NCI-H2171 treated with DMSO at 0.1 percent for 48 hours (cell line): ENCODE measurements at regions not wholly inside any gene's neighbourhood (a gene's known extent, or its start where the extent isn't known, plus 50 kb on each side); places are given as distances from the start of the nearest gene placed in this dataset.

ENCODE experiments used
- DNase-seq: peaks from one replicate; lab custom pipeline; 2025; lab: John Stamatoyannopoulos, UW

DNA sequence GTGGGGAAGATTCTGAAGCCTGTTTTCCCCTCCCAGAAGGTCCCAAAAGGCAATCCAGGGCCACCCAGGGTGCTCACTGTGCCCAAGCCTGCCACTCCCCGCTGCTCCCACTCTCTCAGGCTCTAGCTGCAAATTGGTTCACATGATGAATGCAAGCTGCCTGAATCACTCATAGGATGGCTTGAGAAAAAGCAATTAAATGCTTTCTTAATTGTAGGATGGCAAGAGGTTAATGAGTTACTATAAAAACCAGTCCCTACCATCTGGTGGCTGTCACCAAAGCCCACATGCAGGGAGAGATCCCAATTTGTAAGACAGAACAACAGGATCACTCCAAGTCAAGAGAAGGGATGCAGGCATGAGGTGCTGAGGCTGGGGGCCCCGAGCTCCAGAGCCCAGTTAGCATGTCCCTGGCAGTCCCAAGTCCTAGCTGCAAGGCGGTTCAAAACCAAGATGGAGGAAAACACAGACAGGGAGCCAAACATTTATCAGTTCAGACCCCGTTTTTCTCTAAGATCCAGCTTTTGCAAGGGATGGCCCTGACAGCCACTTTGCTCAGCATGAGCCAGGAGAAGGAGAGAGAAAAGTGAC is 207.1 kb downstream of the UACA start:
- DNase-seq = peak; percentile 23

- DNase-seq = no peak
These were observed 207.6 kb downstream of the UACA start for GRCh38 chr15:70555713-70556112.

DNA sequence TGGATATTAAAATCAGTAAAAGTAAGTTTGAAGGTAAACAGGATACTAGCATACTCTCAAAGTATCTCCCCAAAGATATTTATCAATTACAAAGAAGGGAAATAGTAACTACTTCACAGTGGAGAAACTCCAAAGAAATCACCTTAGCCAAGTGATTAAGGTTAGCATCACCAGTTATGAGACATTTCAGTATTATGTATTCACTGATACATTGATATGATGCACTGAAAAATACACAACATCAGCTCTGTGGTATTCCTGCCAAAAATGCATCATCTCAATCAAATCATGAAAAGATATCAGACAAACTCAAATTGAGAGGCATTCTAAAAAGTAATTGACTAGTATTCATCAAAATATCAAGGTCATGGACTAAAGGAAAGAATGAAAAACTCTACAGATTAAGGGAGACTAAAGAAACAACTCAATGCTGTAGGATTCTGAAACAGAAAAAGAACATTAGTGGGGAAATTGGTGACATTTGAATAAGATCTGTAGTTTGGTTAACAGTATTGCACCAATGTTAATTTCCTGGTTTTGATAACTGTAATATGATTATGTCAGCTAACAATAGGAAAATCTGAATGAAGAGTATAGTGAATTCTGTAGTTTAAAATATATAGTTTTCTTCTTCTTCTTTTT is 215.4 kb downstream of the UACA start:
- DNase-seq = no peak

GRCh38 chr15:70545526-70545925 is 217.8 kb downstream of the UACA start:
- no peak for DNase-seq

- no peak for DNase-seq
These were observed 221.8 kb downstream of the UACA start for GRCh38 chr15:70541511-70541910.

GRCh38 chr15:70539912-70540530 is 223.3 kb downstream of the UACA start:
- DNase-seq = peak; percentile 62

- DNase-seq = no peak
These were observed 223.9 kb downstream of the UACA start for GRCh38 chr15:70539409-70539808.

- DNase-seq = no peak
These were observed 225.1 kb downstream of the UACA start for GRCh38 chr15:70538278-70538677.

GRCh38 chr15:70535955-70536338 is 227.4 kb downstream of the UACA start:
- DNase-seq = no peak

DNA sequence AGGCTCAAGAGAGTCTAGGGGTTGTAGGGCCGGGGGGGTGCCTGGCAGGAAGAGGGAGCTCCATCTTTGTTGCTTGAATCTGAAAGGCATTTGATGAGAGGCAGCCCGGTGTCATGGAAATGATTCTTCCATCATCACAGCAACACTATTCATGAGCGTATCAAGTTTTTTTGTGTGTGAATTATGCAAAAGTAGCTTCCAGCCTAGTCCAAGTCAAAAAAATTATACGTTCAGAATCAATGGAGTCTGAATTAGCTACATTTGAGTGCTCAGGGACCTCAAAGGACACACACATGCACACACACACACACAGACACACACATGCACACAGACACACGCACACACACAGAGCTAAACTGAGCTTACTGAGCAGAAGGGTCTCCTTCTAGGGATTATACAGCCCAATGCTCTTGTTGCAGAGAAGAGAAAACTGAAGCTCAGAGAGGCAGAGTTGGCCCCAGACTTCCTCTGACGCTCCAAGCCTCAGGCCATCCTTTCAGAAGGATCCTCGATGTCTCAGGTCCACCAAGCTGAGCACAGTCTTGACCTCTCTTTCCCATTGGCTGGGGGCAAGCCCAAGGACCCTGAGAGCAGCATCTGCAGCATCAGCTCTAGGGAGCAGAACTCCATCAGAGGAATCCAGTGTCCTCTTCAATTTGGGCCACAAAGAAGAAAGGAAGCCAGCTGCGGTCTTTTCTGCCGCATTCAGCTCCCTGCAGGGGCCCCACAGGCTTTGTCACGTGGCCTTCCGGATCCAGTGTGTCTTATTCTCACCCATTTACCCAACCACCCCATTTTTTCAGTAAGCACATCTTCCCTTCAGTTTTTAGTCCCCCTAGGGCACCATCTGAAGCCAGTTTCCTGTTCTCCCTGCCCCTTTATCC is 228.0 kb downstream of the UACA start:
- no peak for DNase-seq

GRCh38 chr15:70533931-70534742 is 229.2 kb downstream of the UACA start:
- DNase-seq = no peak

- no peak for DNase-seq
These were observed 230.7 kb downstream of the UACA start for GRCh38 chr15:70532531-70533186.

DNA sequence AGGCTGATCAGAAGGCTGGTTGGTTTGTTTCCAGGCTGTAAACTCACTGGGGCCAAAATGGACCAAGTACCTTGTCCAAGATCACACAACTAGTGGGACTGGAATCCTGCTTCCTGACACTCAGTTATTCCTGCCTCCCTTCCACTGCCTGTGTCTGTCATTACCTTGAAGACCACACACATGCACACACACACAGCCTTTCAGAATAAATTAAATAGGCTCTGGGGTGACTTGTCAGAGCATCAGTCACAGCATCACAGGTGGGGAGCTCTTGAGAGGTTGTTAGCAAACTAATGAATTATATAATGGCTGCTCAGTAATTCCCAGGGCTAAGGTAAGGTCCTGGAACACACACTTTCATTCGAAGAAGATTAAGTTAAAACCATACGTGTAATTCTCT is 231.8 kb downstream of the UACA start:
- peak; percentile 12 for DNase-seq

- no peak for DNase-seq
These were observed 232.5 kb downstream of the UACA start for GRCh38 chr15:70530906-70531305.

DNA sequence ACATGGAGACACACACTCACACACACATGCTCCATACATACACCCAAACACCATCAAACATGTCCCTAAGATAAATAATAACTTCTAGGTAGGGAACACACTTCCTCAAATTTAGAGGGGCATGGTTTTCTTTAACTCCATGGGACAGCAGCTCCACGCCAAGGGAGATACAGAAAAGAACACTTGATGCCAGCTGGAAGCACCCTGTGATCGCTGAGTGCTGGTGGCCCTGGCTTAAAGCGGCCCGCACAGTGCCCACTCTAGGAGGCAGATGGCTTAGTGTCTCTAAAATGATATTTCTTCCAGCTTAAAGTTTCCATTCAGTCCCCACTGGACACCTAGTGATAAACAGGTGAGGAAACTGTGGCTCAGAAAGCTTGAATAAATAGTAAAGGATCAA is 232.9 kb downstream of the UACA start:
- DNase-seq = no peak

DNA sequence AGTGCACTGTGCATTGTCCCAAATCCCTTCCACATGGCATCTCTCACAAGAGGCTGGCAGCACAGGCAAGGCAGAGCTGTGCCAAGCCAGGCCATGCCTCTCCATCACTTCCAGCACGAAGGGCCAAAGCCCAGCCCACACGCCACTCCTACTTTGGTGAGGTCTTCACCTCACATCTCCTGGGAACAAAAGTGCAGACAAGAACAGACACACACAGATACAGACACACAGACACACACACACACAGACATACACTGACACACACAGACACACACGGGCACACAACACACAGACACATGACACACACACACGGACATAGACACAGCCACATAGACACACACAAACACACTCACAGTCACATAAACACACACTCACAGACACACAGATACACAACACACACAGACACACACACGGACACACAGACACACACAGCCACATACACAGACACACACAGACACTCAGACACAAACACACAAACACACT is 233.3 kb downstream of the UACA start:
- no peak for DNase-seq

- DNase-seq = no peak
These were observed 234.5 kb downstream of the UACA start for GRCh38 chr15:70528816-70529215.

- DNase-seq = no peak
These were observed 235.1 kb downstream of the UACA start for GRCh38 chr15:70528270-70528706.

DNA sequence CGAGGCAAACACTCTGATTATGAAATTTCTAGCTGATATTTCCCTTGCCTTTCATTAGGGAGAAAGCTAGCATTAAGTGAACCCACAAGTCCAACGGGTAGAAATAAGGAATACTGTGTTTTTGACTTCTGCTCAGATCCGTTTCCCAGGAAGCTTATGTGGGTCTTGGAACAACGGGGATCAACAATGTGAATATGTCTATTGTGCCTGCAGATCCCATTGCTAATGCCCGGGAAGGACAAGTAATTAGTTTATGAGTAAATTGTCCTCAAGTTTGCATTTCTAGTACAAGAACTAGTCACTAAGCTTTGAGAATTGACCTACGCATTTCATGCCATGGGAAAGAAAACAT is 236.4 kb downstream of the UACA start:
- no peak for DNase-seq

GRCh38 chr15:70526221-70526973 is 237.0 kb downstream of the UACA start:
- DNase-seq = peak; percentile 86
